HEK293 (cell line): ENCODE measurements at regions not wholly inside any gene's neighbourhood (a gene's known extent, or its start where the extent isn't known, plus 50 kb on each side); places are given as distances from the start of the nearest gene placed in this dataset.

Experiments used
- CTCF ChIA-PET: fragments of 350-600 bp; formaldehyde crosslinking; extraction: SDS; loops from one replicate; lab custom pipeline; 2021; ENCODE audit warnings: antibody characterized with exemption; lab: Yijun Ruan, JAX
- POLR2A ChIA-PET: fragments of 300-600 bp; formaldehyde crosslinking; extraction: SDS; loops from one replicate; lab custom pipeline; 2020; ENCODE audit warnings: antibody characterized with exemption, inconsistent platforms; lab: Yijun Ruan, JAX
- H3K27ac ChIP-seq: fragments of 200-500 bp; sonication (Bioruptor generic); 2 replicates; pipeline ENCODE4 v1.5.1; 2014; ENCODE audit warnings: low read depth, low read length, control low read depth, inconsistent platforms; ENCODE audit errors: extremely low read depth
- H3K36me3 ChIP-seq, 2 experiments: fragments of 200-500 bp in 1 of 2; sonication (Bioruptor generic) in 1 of 2; 1 replicate in 1 of 2; 2 replicates in 1 of 2; pipeline ENCODE4 v1.5.1; 2014 to 2017; ENCODE audit warnings: inconsistent platforms in 2 of 2, low read length in 2 of 2; ENCODE audit not compliant: control insufficient read depth in 2 of 2, insufficient read depth in 1 of 2
- H3K4me1 ChIP-seq: fragments of 200-500 bp; sonication (Bioruptor generic); 2 replicates; pipeline ENCODE4 v1.5.1; 2014; ENCODE audit warnings: mild to moderate bottlenecking, low read length, inconsistent platforms; ENCODE audit not compliant: control insufficient read depth, insufficient read depth
- H3K4me3 ChIP-seq: 2 replicates; pipeline ENCODE4 v1.5.1; 2011; ENCODE audit warnings: low read depth, mild to moderate bottlenecking, control low read depth, low read length, moderate library complexity
- H3K9me3 ChIP-seq: fragments of 200-500 bp; sonication (Bioruptor generic); 2 replicates; pipeline ENCODE4 v1.5.1; 2014; ENCODE audit warnings: low read depth, low read length, inconsistent platforms; ENCODE audit not compliant: control insufficient read depth, insufficient read depth
- CTCF ChIP-seq: fragments of 450-650 bp; formaldehyde crosslinking; IDR thresholded peaks from 2 replicates; pipeline ENCODE4 v1.5.1; 2016; ENCODE audit warnings: missing biosample characterization, missing genetic modification characterization
- MEIS1 ChIP-seq: sonication (generic); formaldehyde crosslinking; IDR thresholded peaks from 2 replicates; pipeline ENCODE4 v1.8.1; 2022; ENCODE audit warnings: missing genetic modification reagents, mild to moderate bottlenecking, borderline replicate concordance
- MYNN ChIP-seq: fragments of 450-650 bp; formaldehyde crosslinking; IDR thresholded peaks from 2 replicates; pipeline ENCODE4 v1.5.1; 2016; ENCODE audit warnings: missing biosample characterization, missing genetic modification characterization, borderline replicate concordance
- SETDB1 ChIP-seq: IDR thresholded peaks from one replicate; pipeline ENCODE4 v1.6.1; 2017; ENCODE audit warnings: mild to moderate bottlenecking, low read length, moderate library complexity, mixed read lengths; ENCODE audit not compliant: insufficient read length
- ZNF174 ChIP-seq: fragments of 450-650 bp; formaldehyde crosslinking; IDR thresholded peaks from 2 replicates; pipeline ENCODE4 v1.5.0; 2017; ENCODE audit warnings: missing biosample characterization, mild to moderate bottlenecking, missing genetic modification characterization
- ZNF423 ChIP-seq: fragments of 450-650 bp; formaldehyde crosslinking; IDR thresholded peaks from 2 replicates; pipeline ENCODE4 v1.5.1; 2016; ENCODE audit warnings: missing biosample characterization, missing genetic modification characterization
- ZNF514 ChIP-seq: fragments of 450-650 bp; formaldehyde crosslinking; IDR thresholded peaks from 2 replicates; pipeline ENCODE4 v1.5.1; 2016; ENCODE audit warnings: missing biosample characterization, missing genetic modification characterization
- ZNF654 ChIP-seq: fragments of 450-650 bp; formaldehyde crosslinking; IDR thresholded peaks from 2 replicates; pipeline ENCODE4 v1.5.1; 2016; ENCODE audit warnings: low read depth, missing biosample characterization, missing genetic modification characterization
- ZNF747 ChIP-seq: fragments of 450-650 bp; formaldehyde crosslinking; IDR thresholded peaks from 2 replicates; pipeline ENCODE4 v1.5.1; 2016; ENCODE audit warnings: missing biosample characterization, missing genetic modification characterization
- ZSCAN23 ChIP-seq: fragments of 450-650 bp; formaldehyde crosslinking; IDR thresholded peaks from 2 replicates; pipeline ENCODE4 v1.5.1; 2016; ENCODE audit warnings: missing biosample characterization, missing genetic modification characterization
- ZXDB ChIP-seq: fragments of 450-650 bp; formaldehyde crosslinking; IDR thresholded peaks from 2 replicates; pipeline ENCODE4 v1.5.1; 2016; ENCODE audit warnings: missing biosample characterization, missing genetic modification characterization
- TF ChIP-seq, protein P1 (sequence below): fragments of 450-650 bp; formaldehyde crosslinking; IDR thresholded peaks from 2 replicates; pipeline ENCODE4 v1.5.1; 2016; ENCODE audit warnings: missing biosample characterization, missing genetic modification characterization, borderline replicate concordance
- TF ChIP-seq, protein P2 (sequence below): fragments of 450-650 bp; formaldehyde crosslinking; IDR thresholded peaks from 2 replicates; pipeline ENCODE4 v1.5.1; 2016; ENCODE audit warnings: missing biosample characterization, missing genetic modification characterization

DNA sequence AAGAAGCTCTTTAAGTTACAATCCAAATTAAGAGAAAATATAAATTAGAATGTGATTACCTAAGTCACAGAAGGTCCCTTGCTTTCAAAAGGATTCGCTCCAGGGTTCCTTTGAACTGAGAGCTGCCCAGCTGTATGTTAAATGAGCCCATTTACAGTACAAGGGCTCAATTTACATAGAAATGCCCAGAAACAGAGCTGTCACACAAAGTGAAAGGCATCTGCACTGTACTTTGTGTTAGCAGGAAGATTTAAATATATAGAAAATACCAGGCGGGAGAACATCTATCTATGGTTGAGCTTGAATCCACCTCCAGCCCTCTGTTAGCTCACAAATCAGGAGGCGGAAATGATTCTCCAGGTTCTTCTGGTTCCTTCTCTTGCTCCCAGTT, 272.9 kb downstream of the PAX3 start:
- no peak overlapping the region for H3K4me3 ChIP-seq
- ChIA-PET POLR2A (interaction anchor here (0.6 kb wide), 1 partner anchor 535 kb away, joined by 3 read pairs; no protein-coding TSS in a partner anchor), CTCF (interaction anchor here (0.6 to 3.5 kb wide), 29 partner anchors 8 to 669 kb away, joined by 3 to 38 read pairs (median 4); no protein-coding TSS in a partner anchor)
- H3K27ac ChIP-seq, result no peak overlapping the region
- no peaks in the 10 kb centered on the region for H3K9me3 ChIP-seq
- TF ChIP-seq ZSCAN23 (tag by site-specific recombination), result no peak
- H3K4me1 ChIP-seq, result peaks cover 2% of the 10 kb centered on the region; the same call in 1 of the 2 replicates
- H3K36me3 ChIP-seq, result no peaks in the 10 kb centered on the region

DNA sequence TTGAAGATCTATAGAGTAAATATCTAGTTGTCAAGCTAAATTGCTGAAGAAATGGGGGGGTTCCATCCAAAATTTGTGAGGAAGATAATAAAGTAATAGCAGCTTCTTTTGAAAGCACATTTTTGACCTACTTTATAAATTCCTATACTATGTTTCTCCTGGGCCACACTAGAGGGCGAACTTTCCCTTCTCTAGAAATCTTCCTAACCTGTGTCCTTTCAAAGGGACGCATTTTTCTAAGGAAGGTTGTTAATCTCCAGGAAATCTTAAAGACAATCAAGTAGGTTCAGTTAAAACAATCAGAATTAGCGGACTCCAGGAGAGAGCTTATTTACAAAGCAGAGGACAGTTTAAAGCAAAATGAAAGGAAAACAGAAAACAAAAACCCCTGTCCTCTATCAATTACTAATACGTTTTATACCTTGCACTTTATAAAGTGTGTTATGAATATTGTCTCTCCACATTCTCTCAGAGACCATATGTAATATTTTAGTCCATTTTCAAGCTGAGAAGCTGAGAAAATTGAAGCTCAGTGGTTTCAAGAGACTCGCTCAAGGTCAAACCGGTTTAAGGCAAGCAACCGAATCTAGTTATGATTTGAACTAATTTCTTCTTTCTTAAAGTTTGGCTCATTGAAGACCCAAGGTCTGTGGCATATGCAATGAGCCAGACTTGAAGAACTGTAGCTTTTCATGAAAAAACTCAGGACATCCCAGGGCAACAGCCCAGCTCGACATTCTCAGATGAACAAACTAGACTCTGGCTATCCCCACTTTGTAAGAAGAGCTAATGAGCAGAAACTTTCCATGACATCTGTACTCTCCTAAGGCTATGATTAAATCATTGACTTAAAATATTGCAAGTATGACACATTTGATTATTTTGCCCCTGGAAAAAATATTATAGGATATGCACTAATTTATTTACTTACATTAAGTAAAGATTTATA, 273.6 kb downstream of the PAX3 start:
- TF ChIP-seq CTCF (tag by site-specific recombination) (peak; percentile 34), ZNF174 (tag by site-specific recombination) (no peak), SETDB1 (no peak), ZNF654 (tag by site-specific recombination) (peak; percentile 60), MYNN (tag by site-specific recombination) (no peak), ZNF514 (tag by site-specific recombination) (no peak), ZNF423 (tag by site-specific recombination) (no peak), ZNF747 (no peak), ZXDB (tag by site-specific recombination) (no peak), MEIS1 (CRISPR knock-in tag) (no peak)
- TF ChIP-seq, protein P1, sequence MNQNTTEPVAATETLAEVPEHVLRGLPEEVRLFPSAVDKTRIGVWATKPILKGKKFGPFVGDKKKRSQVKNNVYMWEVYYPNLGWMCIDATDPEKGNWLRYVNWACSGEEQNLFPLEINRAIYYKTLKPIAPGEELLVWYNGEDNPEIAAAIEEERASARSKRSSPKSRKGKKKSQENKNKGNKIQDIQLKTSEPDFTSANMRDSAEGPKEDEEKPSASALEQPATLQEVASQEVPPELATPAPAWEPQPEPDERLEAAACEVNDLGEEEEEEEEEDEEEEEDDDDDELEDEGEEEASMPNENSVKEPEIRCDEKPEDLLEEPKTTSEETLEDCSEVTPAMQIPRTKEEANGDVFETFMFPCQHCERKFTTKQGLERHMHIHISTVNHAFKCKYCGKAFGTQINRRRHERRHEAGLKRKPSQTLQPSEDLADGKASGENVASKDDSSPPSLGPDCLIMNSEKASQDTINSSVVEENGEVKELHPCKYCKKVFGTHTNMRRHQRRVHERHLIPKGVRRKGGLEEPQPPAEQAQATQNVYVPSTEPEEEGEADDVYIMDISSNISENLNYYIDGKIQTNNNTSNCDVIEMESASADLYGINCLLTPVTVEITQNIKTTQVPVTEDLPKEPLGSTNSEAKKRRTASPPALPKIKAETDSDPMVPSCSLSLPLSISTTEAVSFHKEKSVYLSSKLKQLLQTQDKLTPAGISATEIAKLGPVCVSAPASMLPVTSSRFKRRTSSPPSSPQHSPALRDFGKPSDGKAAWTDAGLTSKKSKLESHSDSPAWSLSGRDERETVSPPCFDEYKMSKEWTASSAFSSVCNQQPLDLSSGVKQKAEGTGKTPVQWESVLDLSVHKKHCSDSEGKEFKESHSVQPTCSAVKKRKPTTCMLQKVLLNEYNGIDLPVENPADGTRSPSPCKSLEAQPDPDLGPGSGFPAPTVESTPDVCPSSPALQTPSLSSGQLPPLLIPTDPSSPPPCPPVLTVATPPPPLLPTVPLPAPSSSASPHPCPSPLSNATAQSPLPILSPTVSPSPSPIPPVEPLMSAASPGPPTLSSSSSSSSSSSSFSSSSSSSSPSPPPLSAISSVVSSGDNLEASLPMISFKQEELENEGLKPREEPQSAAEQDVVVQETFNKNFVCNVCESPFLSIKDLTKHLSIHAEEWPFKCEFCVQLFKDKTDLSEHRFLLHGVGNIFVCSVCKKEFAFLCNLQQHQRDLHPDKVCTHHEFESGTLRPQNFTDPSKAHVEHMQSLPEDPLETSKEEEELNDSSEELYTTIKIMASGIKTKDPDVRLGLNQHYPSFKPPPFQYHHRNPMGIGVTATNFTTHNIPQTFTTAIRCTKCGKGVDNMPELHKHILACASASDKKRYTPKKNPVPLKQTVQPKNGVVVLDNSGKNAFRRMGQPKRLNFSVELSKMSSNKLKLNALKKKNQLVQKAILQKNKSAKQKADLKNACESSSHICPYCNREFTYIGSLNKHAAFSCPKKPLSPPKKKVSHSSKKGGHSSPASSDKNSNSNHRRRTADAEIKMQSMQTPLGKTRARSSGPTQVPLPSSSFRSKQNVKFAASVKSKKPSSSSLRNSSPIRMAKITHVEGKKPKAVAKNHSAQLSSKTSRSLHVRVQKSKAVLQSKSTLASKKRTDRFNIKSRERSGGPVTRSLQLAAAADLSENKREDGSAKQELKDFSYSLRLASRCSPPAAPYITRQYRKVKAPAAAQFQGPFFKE, result no peak
- TF ChIP-seq, protein P2, sequence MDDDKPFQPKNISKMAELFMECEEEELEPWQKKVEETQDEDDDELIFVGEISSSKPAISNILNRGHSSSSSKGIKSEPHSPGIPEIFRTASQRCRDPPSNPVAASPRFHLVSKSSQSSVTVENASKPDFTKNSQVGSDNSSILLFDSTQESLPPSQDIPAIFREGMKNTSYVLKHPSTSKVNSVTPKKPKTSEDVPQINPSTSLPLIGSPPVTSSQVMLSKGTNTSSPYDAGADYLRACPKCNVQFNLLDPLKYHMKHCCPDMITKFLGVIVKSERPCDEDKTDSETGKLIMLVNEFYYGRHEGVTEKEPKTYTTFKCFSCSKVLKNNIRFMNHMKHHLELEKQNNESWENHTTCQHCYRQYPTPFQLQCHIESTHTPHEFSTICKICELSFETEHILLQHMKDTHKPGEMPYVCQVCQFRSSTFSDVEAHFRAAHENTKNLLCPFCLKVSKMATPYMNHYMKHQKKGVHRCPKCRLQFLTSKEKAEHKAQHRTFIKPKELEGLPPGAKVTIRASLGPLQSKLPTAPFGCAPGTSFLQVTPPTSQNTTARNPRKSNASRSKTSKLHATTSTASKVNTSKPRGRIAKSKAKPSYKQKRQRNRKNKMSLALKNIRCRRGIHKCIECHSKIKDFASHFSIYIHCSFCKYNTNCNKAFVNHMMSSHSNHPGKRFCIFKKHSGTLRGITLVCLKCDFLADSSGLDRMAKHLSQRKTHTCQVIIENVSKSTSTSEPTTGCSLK (tag by site-specific recombination), result no peak
- TF ChIP-seq, all 188 proteins: peak for 2
- Histone ChIP-seq H3K36me3 (no peaks in the 10 kb centered on the region), H3K27ac (no peak overlapping the region), H3K4me3 (no peak overlapping the region), H3K9me3 (no peaks in the 10 kb centered on the region), H3K4me1 (peaks cover 2% of the 10 kb centered on the region; the same call in 1 of the 2 replicates)
- CTCF ChIA-PET, result interaction anchor here (0.5 to 3.5 kb wide), 53 partner anchors 9 to 1436 kb away, joined by 3 to 38 read pairs (median 4); no protein-coding TSS in a partner anchor
- POLR2A ChIA-PET, result interaction anchor here (0.6 kb wide), 2 partner anchors 535 to 720 kb away, joined by 3 to 6 read pairs; no protein-coding TSS in a partner anchor
